IPS-18a (cell line): ENCODE measurements at regions not wholly inside any gene's neighbourhood (a gene's known extent, or its start where the extent isn't known, plus 50 kb on each side); places are given as distances from the start of the nearest gene placed in this dataset.

Experiments
- H3K27ac ChIP-seq: one replicate; pipeline ENCODE4 v1.5.1; 2013; ENCODE audit warnings: low read length
- H3K27me3 ChIP-seq: one replicate; pipeline ENCODE4 v1.6.1; 2013; ENCODE audit warnings: mild to moderate bottlenecking, low read length; ENCODE audit not compliant: control insufficient read depth, insufficient read depth
- H3K36me3 ChIP-seq: one replicate; pipeline ENCODE4 v1.6.1; 2013; ENCODE audit warnings: low read depth, low read length; ENCODE audit not compliant: control insufficient read depth
- H3K4me1 ChIP-seq: one replicate; pipeline ENCODE4 v1.6.1; 2013; ENCODE audit warnings: low read depth, low read length; ENCODE audit not compliant: control insufficient read depth
- H3K4me3 ChIP-seq: one replicate; pipeline ENCODE4 v1.5.1; 2013; ENCODE audit warnings: low read length
- H3K9ac ChIP-seq: one replicate; pipeline ENCODE4 v1.6.1; 2013; ENCODE audit warnings: mild to moderate bottlenecking, low read length, moderate library complexity
- H3K9me3 ChIP-seq: one replicate; pipeline ENCODE4 v1.6.1; 2013; ENCODE audit warnings: low read depth, low read length; ENCODE audit not compliant: control insufficient read depth

GRCh38 chr6:140076105-140076504 lies 701.7 kb upstream of the CITED2 start:
- no peaks in the 10 kb centered on the region for H3K9me3 ChIP-seq
- no peaks in the 10 kb centered on the region for H3K4me1 ChIP-seq
- H3K27ac ChIP-seq: no peak overlapping the region
- H3K36me3 ChIP-seq: no peaks in the 10 kb centered on the region
- no peak overlapping the region for H3K9ac ChIP-seq
- no peaks in the 10 kb centered on the region for H3K27me3 ChIP-seq
- no peak overlapping the region for H3K4me3 ChIP-seq

GRCh38 chr6:140073456-140073855 lies 699.0 kb upstream of the CITED2 start:
- H3K27me3 ChIP-seq: no peaks in the 10 kb centered on the region
- H3K9ac ChIP-seq: no peak overlapping the region
- no peaks in the 10 kb centered on the region for H3K9me3 ChIP-seq
- H3K4me3 ChIP-seq: no peak overlapping the region
- H3K36me3 ChIP-seq: no peaks in the 10 kb centered on the region
- no peak overlapping the region for H3K27ac ChIP-seq
- H3K4me1 ChIP-seq: no peaks in the 10 kb centered on the region

- no peaks in the 10 kb centered on the region for H3K9me3 ChIP-seq
- no peaks in the 10 kb centered on the region for H3K4me1 ChIP-seq
- H3K4me3 ChIP-seq: no peak overlapping the region
- H3K27ac ChIP-seq: no peak overlapping the region
- H3K36me3 ChIP-seq: no peaks in the 10 kb centered on the region
- H3K27me3 ChIP-seq: no peaks in the 10 kb centered on the region
- H3K9ac ChIP-seq: no peak overlapping the region
These were observed 697.2 kb upstream of the CITED2 start for GRCh38 chr6:140071601-140072062.

GRCh38 chr6:140070846-140071473 lies 696.5 kb upstream of the CITED2 start:
- Histone ChIP-seq H3K36me3 (no peaks in the 10 kb centered on the region), H3K27ac (no peak overlapping the region), H3K9me3 (no peaks in the 10 kb centered on the region), H3K9ac (no peak overlapping the region), H3K4me3 (no peak overlapping the region), H3K27me3 (no peaks in the 10 kb centered on the region), H3K4me1 (no peaks in the 10 kb centered on the region)

- Histone ChIP-seq H3K9me3 (no peaks in the 10 kb centered on the region), H3K27me3 (no peaks in the 10 kb centered on the region), H3K4me3 (no peak overlapping the region), H3K4me1 (no peaks in the 10 kb centered on the region), H3K36me3 (no peaks in the 10 kb centered on the region), H3K27ac (no peak overlapping the region), H3K9ac (no peak overlapping the region)
These were observed 695.1 kb upstream of the CITED2 start for GRCh38 chr6:140069576-140069975.

- no peak overlapping the region for H3K27ac ChIP-seq
- H3K27me3 ChIP-seq: no peaks in the 10 kb centered on the region
- H3K4me3 ChIP-seq: no peak overlapping the region
- H3K36me3 ChIP-seq: no peaks in the 10 kb centered on the region
- no peak overlapping the region for H3K9ac ChIP-seq
- H3K4me1 ChIP-seq: no peaks in the 10 kb centered on the region
- H3K9me3 ChIP-seq: no peaks in the 10 kb centered on the region
These were observed 694.4 kb upstream of the CITED2 start for GRCh38 chr6:140068801-140069200.

- H3K9ac ChIP-seq: no peak overlapping the region
- no peaks in the 10 kb centered on the region for H3K27me3 ChIP-seq
- no peaks in the 10 kb centered on the region for H3K4me1 ChIP-seq
These were observed 689.9 kb upstream of the CITED2 start for GRCh38 chr6:140064366-140064765.

GRCh38 chr6:140063021-140063399 lies 688.6 kb upstream of the CITED2 start:
- no peaks in the 10 kb centered on the region for H3K9me3 ChIP-seq
- no peaks in the 10 kb centered on the region for H3K4me1 ChIP-seq
- H3K27ac ChIP-seq: no peak overlapping the region
- no peaks in the 10 kb centered on the region for H3K36me3 ChIP-seq
- H3K27me3 ChIP-seq: no peaks in the 10 kb centered on the region
- no peak overlapping the region for H3K4me3 ChIP-seq
- H3K9ac ChIP-seq: no peak overlapping the region

More at GRCh38 chr6:140064366-140064765, 689.9 kb upstream of the CITED2 start:
- no peaks in the 10 kb centered on the region for H3K9me3 ChIP-seq
- no peaks in the 10 kb centered on the region for H3K36me3 ChIP-seq
- no peak overlapping the region for H3K4me3 ChIP-seq
- no peak overlapping the region for H3K27ac ChIP-seq

- no peaks in the 10 kb centered on the region for H3K36me3 ChIP-seq
- H3K9me3 ChIP-seq: no peaks in the 10 kb centered on the region
- H3K27ac ChIP-seq: no peak overlapping the region
- H3K4me3 ChIP-seq: no peak overlapping the region
- H3K27me3 ChIP-seq: no peaks in the 10 kb centered on the region
- no peak overlapping the region for H3K9ac ChIP-seq
- H3K4me1 ChIP-seq: no peaks in the 10 kb centered on the region
These were observed 687.9 kb upstream of the CITED2 start for GRCh38 chr6:140062043-140063020.

- no peaks in the 10 kb centered on the region for H3K4me1 ChIP-seq
- H3K27ac ChIP-seq: no peak overlapping the region
- H3K9ac ChIP-seq: no peak overlapping the region
- no peak overlapping the region for H3K4me3 ChIP-seq
- no peaks in the 10 kb centered on the region for H3K9me3 ChIP-seq
- no peaks in the 10 kb centered on the region for H3K27me3 ChIP-seq
- H3K36me3 ChIP-seq: no peaks in the 10 kb centered on the region
These were observed 686.9 kb upstream of the CITED2 start for GRCh38 chr6:140061110-140062042.

- Histone ChIP-seq H3K9ac (no peak overlapping the region), H3K4me3 (no peak overlapping the region), H3K4me1 (no peaks in the 10 kb centered on the region), H3K36me3 (no peaks in the 10 kb centered on the region), H3K27ac (no peak overlapping the region), H3K9me3 (no peaks in the 10 kb centered on the region), H3K27me3 (no peaks in the 10 kb centered on the region)
These were observed 685.5 kb upstream of the CITED2 start for GRCh38 chr6:140059947-140060346.
